CD4-positive, CD25-positive, alpha-beta regulatory T cell (primary cell): ENCODE measurements at regions not wholly inside any gene's neighbourhood (a gene's known extent, or its start where the extent isn't known, plus 50 kb on each side); places are given as distances from the start of the nearest gene placed in this dataset.
"Not testable (repeated sequence)": the region's sequence is repeated elsewhere in the genome, so short reads cannot be mapped to it uniquely, and the experiment has no call there.

ENCODE experiments used
- ATAC-seq, 2 donors: fragments of 150-1000 bp; cut with Tn5 transposase; one replicate each; pipeline ENCODE4 v1.10.0; 2021; ENCODE audit warnings: low read depth in 2 of 2, moderate number of reproducible peaks in 2 of 2, moderate library complexity in 1 of 2
- DNase-seq, 3 donors: peaks; one replicate each; pipeline versions ENCODE4 v3.0.0 to v3.0.0-alpha.2; 2012 to 2022; ENCODE audit warnings: mixed read lengths in 1 of 3
- H3K27ac ChIP-seq: one replicate; pipeline ENCODE4 v1.7.0; 2013; ENCODE audit warnings: mild to moderate bottlenecking, low read length; ENCODE audit not compliant: insufficient read depth, poor library complexity, severe bottlenecking
- H3K27me3 ChIP-seq: one replicate; pipeline ENCODE4 v1.7.0; 2013; ENCODE audit warnings: low read length; ENCODE audit not compliant: control insufficient read depth, insufficient read depth
- H3K36me3 ChIP-seq: one replicate; pipeline ENCODE4 v1.7.0; 2013; ENCODE audit warnings: mild to moderate bottlenecking, low read length, moderate library complexity; ENCODE audit not compliant: control insufficient read depth, insufficient read depth
- H3K4me1 ChIP-seq: 2 replicates; pipeline ENCODE4 v1.7.0; 2013; ENCODE audit warnings: mild to moderate bottlenecking, low read length; ENCODE audit not compliant: insufficient read depth, control insufficient read depth, poor library complexity, severe bottlenecking
- H3K4me3 ChIP-seq: one replicate; pipeline ENCODE4 v1.7.0; 2013; ENCODE audit warnings: low read depth, mild to moderate bottlenecking, low read length, moderate library complexity
- H3K9me3 ChIP-seq, 2 experiments: 1 replicate in 1 of 2; 2 replicates in 1 of 2; pipeline ENCODE4 v1.7.0; 2013; ENCODE audit warnings: low read length in 2 of 2, mild to moderate bottlenecking in 1 of 2, moderate library complexity in 1 of 2; ENCODE audit not compliant: control insufficient read depth in 2 of 2
- H3K27ac Mint-ChIP-seq, 3 donors: one replicate each; pipeline ENCODE4 v1.8.0; 2020 to 2022; ENCODE audit warnings: mild to moderate bottlenecking in 3 of 3, mixed read lengths in 3 of 3, moderate library complexity in 2 of 3
- H3K27me3 Mint-ChIP-seq: one replicate; pipeline ENCODE4 v1.8.0; 2022; ENCODE audit warnings: mild to moderate bottlenecking, mixed read lengths
- H3K36me3 Mint-ChIP-seq: one replicate; pipeline ENCODE4 v1.8.0; 2020; ENCODE audit warnings: mixed read lengths
- H3K4me1 Mint-ChIP-seq, 4 donors: one replicate each; pipeline ENCODE4 v1.8.0; 2020 to 2022; ENCODE audit warnings: mixed read lengths in 4 of 4, mild to moderate bottlenecking in 1 of 4
- H3K4me3 Mint-ChIP-seq, 4 donors: one replicate each; pipeline ENCODE4 v1.8.0; 2020 to 2022; ENCODE audit warnings: mild to moderate bottlenecking in 4 of 4, mixed read lengths in 4 of 4, moderate library complexity in 3 of 4
- H3K9me3 Mint-ChIP-seq, 7 donors: one replicate each; pipeline ENCODE4 v1.8.0; 2020 to 2022; ENCODE audit warnings: mixed read lengths in 7 of 7, mild to moderate bottlenecking in 3 of 7, moderate library complexity in 2 of 7

DNA sequence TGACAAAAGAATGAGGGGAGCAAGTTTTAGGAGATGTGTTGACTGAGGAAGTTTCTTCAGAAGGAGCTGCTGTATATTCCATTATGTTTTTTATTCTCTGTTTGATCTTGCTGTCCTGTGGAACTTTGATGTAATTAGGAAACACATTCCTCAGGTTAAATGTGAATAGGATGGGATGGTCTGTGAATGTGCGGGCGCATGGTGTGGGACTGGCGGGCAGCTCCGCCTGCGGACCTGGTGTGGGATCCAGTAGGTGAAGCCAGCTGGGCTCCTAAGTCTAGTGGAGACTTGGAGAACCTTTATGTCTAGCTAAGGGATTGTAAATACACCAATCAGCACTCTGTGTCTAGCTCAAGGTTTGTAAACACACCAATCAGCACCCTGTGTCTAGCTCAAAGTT is 344.3 kb downstream of the PTTG2 start:
- not testable (repeated sequence) for H3K27ac ChIP-seq, H3K4me3 Mint-ChIP-seq, ATAC-seq, H3K27ac Mint-ChIP-seq, DNase-seq, H3K36me3 Mint-ChIP-seq, H3K27me3 Mint-ChIP-seq, H3K27me3 ChIP-seq, H3K36me3 ChIP-seq, H3K4me3 ChIP-seq
- peaks cover 12 to 23% of the 10 kb centered on the region in 2 experiments for H3K9me3 ChIP-seq
- H3K4me1 ChIP-seq, result peaks cover 19% of the 10 kb centered on the region
- Mint-ChIP-seq H3K4me1 (peaks cover 13 to 36% (median 22%) of the 10 kb centered on the region in 4 donors), H3K9me3 (peaks cover 1 to 26% (median 11%) of the 10 kb centered on the region in 7 donors)

DNA sequence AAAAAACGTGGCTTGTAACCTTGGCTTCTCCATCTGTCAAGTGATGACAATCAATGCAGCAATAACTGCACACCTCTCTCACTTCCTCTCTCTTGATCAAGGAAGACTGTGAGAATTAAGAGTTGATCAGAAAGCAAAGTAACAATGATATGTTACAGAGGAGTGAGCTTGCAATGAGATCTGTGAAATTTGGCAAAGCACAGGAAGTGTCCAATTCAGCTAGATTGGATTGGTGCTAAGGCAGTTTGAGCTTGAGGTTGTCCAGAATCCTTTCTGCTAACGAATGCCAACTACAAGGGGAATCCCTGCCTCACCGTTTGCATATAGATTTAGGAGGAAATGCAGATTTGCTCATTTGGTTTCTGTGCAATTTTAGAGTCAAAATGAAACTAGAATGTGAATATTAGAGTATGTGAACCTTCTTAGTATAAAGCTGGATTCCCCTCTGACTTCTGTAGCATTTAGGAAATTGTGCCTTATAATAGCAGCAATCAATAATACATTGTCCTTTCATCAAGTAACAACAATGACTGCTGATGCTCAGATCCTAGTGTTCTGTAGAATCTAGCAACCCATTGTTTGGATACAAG is 346.4 kb downstream of the PTTG2 start:
- Mint-ChIP-seq H3K4me1 (peaks cover 17 to 57% (median 43%) of the 10 kb centered on the region in 4 donors), H3K4me3 (peak overlapping the region in 3 of 4 donors; percentile 39 to 53 (median 41)), H3K36me3 (no peaks in the 10 kb centered on the region), H3K27ac (peak overlapping the region; percentile 7 to 75 (median 57)), H3K27me3 (peaks cover 7% of the 10 kb centered on the region), H3K9me3 (peaks cover 0 to 9% (median 3%) of the 10 kb centered on the region in 7 donors)
- peak overlapping the region; percentile 50 for H3K27ac ChIP-seq
- H3K27me3 ChIP-seq, result no peaks in the 10 kb centered on the region
- DNase-seq, result peak in 2 of 3 donors; percentile 22 to 83
- peak overlapping the region; percentile 50 for H3K4me3 ChIP-seq
- peaks cover 40% of the 10 kb centered on the region for H3K4me1 ChIP-seq
- peaks cover 0 to 13% of the 10 kb centered on the region in 2 experiments for H3K9me3 ChIP-seq
- H3K36me3 ChIP-seq, result no peaks in the 10 kb centered on the region
- ATAC-seq, result peak; percentile 9 to 11

DNA sequence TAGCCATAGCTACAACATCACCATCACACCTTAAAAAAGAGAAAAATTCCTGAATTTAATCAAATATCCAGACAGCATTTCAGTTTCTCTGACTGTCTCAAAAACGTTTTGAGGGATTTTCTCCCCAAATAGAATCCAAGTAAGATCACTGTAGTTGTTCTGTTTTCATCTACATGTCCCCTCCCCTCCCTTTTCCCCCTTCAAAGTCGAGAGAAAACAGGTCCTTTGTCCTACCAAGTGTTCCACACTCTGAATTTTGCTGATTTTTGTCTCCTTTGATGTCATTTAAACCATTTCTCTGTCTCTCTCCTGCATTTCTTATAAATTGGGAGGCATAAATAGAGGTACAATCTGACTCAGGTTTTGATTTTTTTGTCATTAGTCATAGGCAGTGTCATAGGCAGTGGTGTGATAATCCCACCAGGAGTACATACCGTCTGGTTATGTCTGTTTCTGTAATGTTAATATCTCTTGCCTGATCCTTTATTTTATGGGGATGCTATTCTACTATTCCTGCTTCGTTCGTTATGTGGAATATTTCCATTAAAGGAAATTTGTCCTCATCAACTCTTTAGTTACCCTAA is 348.6 kb downstream of the PTTG2 start:
- Histone ChIP-seq H3K27ac (no peak overlapping the region), H3K36me3 (no peaks in the 10 kb centered on the region), H3K27me3 (no peaks in the 10 kb centered on the region), H3K9me3 (no peaks in the 10 kb centered on the region), H3K4me1 (peaks cover 44% of the 10 kb centered on the region), H3K4me3 (peak overlapping the region; percentile 79)
- Mint-ChIP-seq H3K4me3 (no peak overlapping the region), H3K36me3 (no peaks in the 10 kb centered on the region), H3K9me3 (peaks cover 0 to 3% (median 0%) of the 10 kb centered on the region in 7 donors), H3K4me1 (peaks cover 17 to 61% (median 48%) of the 10 kb centered on the region in 4 donors), H3K27ac (peak overlapping the region in 2 of 3 donors; percentile 15 to 49), H3K27me3 (peaks cover 7% of the 10 kb centered on the region)
- no peak for ATAC-seq
- no peak for DNase-seq

DNA sequence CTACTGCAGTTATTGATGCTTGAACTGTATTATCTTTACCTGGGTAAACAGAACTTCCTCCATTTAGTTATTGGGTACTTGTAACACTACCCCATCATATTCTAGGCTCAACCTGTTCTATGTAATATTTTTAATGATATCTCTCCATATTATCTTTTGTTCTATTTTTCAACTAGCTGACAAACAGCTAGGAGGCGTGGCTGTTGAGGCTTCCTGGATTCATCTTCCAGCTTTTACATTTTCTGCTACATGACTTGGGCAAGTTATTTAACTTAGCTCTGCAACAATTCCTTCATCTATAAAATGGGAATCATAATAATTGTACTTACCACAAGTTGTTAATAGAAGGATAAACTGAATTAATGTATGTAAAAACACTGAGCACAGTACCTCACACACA is 349.3 kb downstream of the PTTG2 start:
- DNase-seq (no peak), ATAC-seq (no peak)
- peaks cover 44% of the 10 kb centered on the region for H3K4me1 ChIP-seq
- H3K9me3 ChIP-seq, result no peaks in the 10 kb centered on the region
- Mint-ChIP-seq H3K9me3 (peaks cover 0 to 3% (median 0%) of the 10 kb centered on the region in 7 donors), H3K27ac (peak overlapping the region in 2 of 3 donors; percentile 49 to 57), H3K27me3 (peaks cover 7% of the 10 kb centered on the region), H3K36me3 (no peaks in the 10 kb centered on the region), H3K4me1 (peaks cover 17 to 68% (median 49%) of the 10 kb centered on the region in 4 donors), H3K4me3 (peak overlapping the region in 3 of 4 donors; percentile 60 to 89 (median 65))
- no peaks in the 10 kb centered on the region for H3K36me3 ChIP-seq
- no peaks in the 10 kb centered on the region for H3K27me3 ChIP-seq
- H3K4me3 ChIP-seq, result peak overlapping the region; percentile 79
- H3K27ac ChIP-seq, result peak overlapping the region; percentile 73

DNA sequence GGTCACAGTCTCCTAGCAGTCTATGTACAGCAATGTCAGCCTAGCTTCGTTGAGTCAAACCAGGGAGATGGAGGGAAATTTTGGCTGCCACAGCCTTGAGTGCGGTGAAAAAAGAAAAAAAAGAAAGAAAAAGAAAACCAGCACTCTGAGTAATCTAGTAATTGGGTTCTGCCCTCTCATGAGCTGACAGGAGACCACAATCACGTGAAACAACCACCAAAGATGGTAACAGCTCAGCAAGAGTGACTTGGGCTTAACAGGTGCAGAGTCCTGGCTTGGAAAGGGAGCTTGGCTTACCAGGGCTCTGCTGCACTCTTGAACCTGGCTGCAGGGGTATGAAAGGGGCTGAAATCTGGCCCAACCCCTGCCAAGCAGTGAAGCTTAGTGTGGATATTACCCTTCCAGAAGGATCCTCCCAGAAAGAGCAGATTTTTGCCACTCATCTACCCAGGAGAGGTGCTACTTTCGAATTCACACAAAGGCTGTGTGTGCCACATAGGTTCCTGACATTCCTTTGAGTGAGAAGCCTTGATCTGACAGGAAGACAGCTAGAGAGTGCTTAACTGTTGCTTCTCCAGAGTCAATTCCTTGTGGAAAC is 350.3 kb downstream of the PTTG2 start:
- DNase-seq (peak; percentile 68 to 94 (median 85)), ATAC-seq (peak; percentile 99)
- H3K4me1 ChIP-seq, result peaks cover 44% of the 10 kb centered on the region
- H3K36me3 ChIP-seq, result no peaks in the 10 kb centered on the region
- Mint-ChIP-seq H3K36me3 (no peaks in the 10 kb centered on the region), H3K9me3 (peaks cover 0 to 3% (median 0%) of the 10 kb centered on the region in 7 donors), H3K4me1 (peaks cover 17 to 66% (median 53%) of the 10 kb centered on the region in 4 donors), H3K27me3 (peaks cover 7% of the 10 kb centered on the region), H3K27ac (peak overlapping the region; percentile 77 to 91 (median 91)), H3K4me3 (peak overlapping the region; percentile 60 to 89 (median 72))
- H3K27ac ChIP-seq, result peak overlapping the region; percentile 73
- peak overlapping the region; percentile 79 for H3K4me3 ChIP-seq
- no peaks in the 10 kb centered on the region for H3K9me3 ChIP-seq
- H3K27me3 ChIP-seq, result no peaks in the 10 kb centered on the region

DNA sequence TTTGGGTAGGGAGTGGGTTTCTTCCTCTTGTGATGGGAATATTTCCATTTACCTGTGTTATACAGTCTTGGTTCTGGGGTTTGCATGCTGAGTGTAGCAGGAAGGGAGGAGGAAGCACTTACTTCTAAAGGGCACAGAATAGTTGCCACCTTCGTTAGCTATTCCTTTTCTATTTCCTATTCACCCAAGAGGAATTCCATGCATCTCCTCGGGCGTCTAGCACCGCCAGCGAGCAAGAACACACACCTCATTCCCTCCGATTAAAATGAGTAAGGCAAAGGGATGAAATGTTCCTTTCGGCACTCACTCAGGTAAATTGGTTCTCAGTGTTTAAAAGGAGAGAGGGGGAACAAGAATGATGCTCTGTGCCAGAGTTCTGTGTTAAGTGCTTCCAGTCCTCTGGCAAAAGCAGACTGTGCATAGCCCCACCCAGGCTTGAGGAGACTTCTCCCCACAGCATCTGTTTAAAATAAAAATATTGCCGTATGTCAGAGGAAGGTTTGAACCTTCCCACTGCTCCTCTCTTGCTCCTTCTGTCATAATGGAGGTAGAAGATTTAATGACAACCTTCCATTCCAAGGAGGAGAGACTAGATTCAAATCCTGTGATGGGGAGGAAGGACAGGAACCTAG is 351.4 kb downstream of the PTTG2 start:
- H3K4me3 ChIP-seq, result peak overlapping the region; percentile 79
- Mint-ChIP-seq H3K27ac (peak overlapping the region in 2 of 3 donors; percentile 17 to 91), H3K9me3 (no peaks in the 10 kb centered on the region), H3K4me1 (peaks cover 13 to 56% (median 46%) of the 10 kb centered on the region in 4 donors), H3K36me3 (no peaks in the 10 kb centered on the region), H3K27me3 (peaks cover 7% of the 10 kb centered on the region), H3K4me3 (peak overlapping the region in 1 of 4 donors; percentile 17)
- ATAC-seq (no peak), DNase-seq (no peak)
- no peaks in the 10 kb centered on the region for H3K9me3 ChIP-seq
- H3K4me1 ChIP-seq, result peaks cover 40% of the 10 kb centered on the region
- no peaks in the 10 kb centered on the region for H3K36me3 ChIP-seq
- no peak overlapping the region for H3K27ac ChIP-seq
- no peaks in the 10 kb centered on the region for H3K27me3 ChIP-seq

DNA sequence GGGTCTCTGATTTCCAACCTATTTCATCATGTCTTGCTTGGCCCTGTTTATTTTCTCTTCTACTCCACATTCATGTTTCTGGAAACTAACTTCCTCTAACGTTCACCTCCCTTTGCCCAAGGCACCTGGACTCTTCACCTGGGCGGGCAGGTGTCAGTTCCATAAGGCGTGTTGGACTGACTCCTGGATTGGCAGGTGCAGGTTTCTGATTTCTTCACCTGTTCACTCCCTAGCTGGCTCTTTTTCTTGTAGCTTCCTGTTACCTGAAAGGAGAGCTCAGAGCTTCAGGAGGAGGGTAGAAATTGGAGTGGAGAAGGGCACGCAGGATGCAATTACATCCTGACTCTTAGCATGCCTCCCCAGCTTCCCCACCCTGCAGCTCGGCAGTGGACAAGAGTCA is 350.8 kb upstream of the KLF3 start:
- Histone ChIP-seq H3K4me3 (no peak overlapping the region), H3K36me3 (no peaks in the 10 kb centered on the region), H3K27me3 (no peaks in the 10 kb centered on the region), H3K27ac (no peak overlapping the region), H3K4me1 (peaks cover 36% of the 10 kb centered on the region), H3K9me3 (no peaks in the 10 kb centered on the region)
- H3K27me3 Mint-ChIP-seq, result peaks cover 7% of the 10 kb centered on the region
- DNase-seq (no peak), ATAC-seq (no peak)
- peak overlapping the region in 1 of 3 donors; percentile 54 for H3K27ac Mint-ChIP-seq
- no peaks in the 10 kb centered on the region for H3K36me3 Mint-ChIP-seq
- no peaks in the 10 kb centered on the region for H3K9me3 Mint-ChIP-seq
- peaks cover 8 to 50% (median 40%) of the 10 kb centered on the region in 4 donors for H3K4me1 Mint-ChIP-seq
- no peak overlapping the region for H3K4me3 Mint-ChIP-seq
